HG02642 (cell line): ENCODE measurements at regions not wholly inside any gene's neighbourhood (a gene's known extent, or its start where the extent isn't known, plus 50 kb on each side); places are given as distances from the start of the nearest gene placed in this dataset.

Experiments
- ATAC-seq: cut with Tn5 transposase; IDR thresholded peaks from one replicate; pipeline ENCODE4 v1.9.1; 2021; ENCODE audit warnings: mild to moderate bottlenecking; ENCODE audit not compliant: unreplicated experiment, poor library complexity

DNA sequence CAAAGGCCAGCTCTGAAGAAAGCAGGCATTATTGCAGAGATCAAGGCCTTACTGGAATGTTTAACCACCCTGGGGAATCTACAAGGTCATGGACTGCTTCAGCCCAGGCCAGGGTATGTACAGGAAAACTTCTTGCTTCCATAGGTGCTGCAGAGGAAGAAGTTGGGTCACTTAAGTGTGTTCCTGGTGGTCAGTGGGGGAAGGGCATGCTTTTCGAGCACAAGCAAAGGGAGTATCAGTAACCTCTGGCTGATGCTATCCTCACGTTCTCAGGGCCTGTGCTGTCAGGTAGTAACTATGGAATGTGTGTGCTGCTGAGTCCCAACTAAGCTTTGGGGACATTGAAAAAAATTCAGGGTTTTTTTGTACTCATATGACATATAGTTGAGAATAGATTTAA is 234.0 kb upstream of the SP4 start:
- ATAC-seq = no peak

DNA sequence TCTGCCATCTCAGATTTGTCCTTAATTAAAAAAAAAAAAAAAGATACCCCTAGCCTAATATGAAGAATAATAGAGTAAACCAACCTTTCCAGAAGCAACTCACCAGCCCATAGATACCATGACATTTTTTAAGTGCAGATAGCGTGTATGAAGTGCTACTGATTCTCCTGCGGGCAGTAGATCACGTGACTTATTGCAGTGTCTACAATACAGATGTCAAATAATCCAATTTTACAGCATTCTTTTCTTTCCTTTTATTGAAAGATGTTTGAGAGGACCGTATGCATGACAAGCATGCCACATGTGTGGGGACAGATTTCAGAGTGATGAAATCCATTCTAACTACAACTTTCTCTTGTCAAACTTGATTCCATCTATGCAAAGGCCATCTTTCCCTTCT is 232.9 kb upstream of the SP4 start:
- ATAC-seq = no peak

DNA sequence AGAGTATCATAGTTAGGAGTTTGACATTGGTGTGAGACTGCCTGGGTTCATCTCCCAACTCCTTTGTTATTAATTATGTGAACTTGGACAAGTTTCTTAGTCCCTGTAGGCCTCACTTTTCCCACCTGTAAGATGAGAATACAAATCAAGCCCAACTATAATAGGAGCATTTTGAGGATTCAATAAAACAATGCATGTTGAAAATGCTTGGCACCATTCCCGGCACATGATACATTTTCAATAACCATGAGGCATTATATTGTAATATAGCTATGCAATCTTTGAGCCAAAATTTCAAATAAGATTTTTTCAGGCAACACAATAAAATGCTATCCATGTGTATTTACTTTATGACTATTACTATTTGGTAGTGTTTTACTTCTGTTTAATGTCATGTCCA is 229.0 kb upstream of the SP4 start:
- ATAC-seq = no peak

- no peak for ATAC-seq
Observed at GRCh38 chr7:21200503-21200902, 227.4 kb upstream of the SP4 start.

- ATAC-seq = no peak
Observed at GRCh38 chr7:21214657-21215056, 213.2 kb upstream of the SP4 start.

GRCh38 chr7:21215307-21215706 is 212.6 kb upstream of the SP4 start:
- ATAC-seq = no peak

DNA sequence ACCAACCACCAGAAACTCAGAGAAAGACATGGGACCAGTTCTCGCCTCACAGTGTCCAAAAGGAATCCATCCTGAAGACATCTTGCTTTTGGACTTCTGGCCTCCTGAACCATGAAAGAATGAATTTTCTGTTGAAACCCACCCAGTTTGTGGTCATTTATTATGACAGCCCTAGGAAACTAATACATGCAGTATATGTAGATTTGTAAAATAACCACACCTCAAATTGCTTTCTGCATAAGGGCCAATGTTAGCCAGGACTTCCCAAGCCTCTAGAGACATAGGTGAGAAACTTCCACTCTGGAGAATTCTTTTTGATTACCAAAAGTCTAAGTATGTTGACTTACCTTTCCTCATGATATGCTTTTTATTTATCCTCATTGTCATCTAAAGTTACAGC is 210.5 kb upstream of the SP4 start:
- ATAC-seq = no peak

DNA sequence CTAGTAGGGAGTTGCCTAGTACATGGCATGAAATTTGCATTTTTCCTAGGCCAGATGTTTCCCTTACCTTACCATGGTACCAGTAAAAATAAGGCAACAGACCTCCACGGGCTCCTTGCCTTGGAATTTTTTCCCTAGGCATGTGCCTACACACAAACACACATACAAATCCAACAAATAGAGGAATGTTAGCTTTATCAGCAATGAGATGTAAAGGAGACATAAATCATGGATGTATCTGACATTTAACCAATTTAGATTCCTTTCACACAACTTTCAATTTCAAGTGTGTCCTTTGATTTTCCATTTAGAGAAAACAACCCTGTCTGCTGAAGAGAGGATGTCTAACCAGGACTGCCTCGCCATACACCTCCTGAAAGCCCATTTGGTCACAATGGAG is 209.7 kb upstream of the SP4 start:
- no peak for ATAC-seq

DNA sequence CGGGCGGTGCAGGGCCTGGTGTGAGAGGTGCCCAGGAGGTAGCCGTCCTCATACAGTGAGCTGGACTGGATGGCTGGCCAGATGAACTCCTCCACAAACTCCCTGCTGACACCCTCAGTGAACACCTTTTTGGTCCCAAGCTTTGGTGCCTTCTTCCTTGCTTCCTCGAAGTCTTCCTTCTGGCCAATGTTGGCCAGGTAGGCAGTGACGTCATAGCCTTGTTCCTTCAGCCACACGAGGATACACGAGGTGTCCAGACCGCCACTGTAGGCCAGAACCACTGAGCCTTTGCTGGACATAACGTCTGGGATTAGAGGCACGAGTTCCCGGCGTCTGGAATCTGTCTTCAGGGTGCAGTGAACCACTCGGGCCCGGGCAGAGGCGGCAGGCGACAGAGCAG is 206.8 kb upstream of the SP4 start:
- ATAC-seq = no peak

- ATAC-seq = no peak
Observed at GRCh38 chr7:21238400-21239116, 189.3 kb upstream of the SP4 start.

- ATAC-seq = no peak
Observed at GRCh38 chr7:21243265-21243664, 184.6 kb upstream of the SP4 start.

- no peak for ATAC-seq
Observed at GRCh38 chr7:21251151-21251800, 176.6 kb upstream of the SP4 start.

DNA sequence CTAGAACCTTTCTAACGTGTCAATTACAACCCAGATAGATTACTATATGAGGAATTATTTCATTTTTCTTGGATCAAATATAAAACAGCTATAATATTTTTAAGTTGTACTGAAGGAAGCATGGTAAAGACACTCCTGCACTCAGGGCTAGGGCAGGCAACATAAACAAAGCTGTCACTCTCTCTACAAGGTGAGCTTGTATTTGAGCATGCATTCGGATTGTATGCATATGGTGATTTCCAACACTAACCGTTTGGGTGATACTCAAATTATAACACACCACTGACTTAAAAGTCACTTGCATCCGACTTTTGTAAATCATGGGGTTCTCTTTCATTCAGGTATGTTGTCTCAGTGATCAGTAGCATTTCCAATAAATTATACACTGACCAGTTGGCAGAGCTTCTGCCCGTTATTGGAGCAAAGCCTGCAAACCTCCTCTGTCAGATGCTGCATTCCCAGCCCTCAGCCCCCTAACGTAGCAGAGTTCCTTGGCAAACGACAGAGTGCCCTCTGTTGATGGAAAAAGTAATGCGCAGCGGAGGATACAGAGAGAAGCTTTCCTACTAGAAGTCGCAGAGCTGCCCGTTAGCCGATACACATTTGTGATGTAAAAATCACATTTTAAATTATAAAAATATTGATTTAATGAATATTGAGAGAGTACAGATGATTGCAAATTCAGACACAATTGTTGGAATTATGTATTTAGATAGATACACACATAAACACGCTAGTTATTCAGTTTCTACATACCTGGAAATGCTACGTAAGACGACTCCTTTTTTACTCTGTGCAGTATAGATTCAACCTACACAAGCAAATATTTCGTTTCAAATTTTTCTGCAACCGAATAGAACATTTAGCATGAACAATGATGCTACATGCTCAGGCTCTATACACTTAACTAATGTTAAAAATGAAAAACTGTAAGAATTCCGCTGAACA is 173.9 kb upstream of the SP4 start:
- no peak for ATAC-seq

DNA sequence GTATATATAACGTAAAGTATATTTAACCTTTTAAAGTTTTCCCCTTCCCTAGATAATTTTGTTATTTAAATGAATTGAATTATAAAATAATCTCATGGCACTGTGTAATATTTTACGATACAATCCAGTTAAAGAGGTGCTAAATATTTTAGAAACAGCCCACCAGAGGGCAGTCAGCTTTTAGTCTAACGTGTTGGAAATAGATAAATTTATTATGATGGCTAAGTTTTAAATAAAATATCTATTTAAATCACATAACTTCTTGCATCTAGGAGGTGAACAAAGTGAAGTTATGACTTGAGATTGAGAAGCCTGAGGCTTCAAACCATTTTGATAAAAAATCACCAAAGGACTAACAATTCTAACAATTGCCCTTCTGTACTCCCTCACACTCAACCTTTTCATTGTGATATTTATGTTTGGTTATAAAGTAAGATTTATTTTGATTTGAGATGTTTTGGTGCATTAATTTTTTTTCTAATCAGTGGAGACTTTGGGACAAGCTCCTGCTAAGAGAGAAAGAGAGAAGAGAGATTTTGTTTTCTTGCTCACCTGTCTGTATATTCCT is 171.5 kb upstream of the SP4 start:
- ATAC-seq = no peak

DNA sequence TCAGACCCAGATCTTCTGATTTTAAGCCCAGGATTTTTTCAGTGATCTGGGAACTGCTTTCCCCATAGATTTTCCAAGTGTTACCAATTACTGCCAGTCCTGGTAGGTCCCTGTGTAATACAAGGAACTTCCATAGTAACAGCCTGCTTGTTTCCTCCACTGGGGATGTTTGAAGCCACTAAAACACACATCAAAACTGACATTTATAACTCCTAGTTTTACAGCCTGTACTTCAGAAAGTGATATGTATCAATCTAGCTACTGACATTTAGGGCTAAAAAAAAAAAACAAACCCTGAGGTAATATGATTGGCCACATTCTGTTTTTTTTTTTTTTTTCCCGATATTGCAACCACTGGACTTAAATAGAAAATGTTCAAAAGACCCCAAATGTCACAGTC is 166.9 kb upstream of the SP4 start:
- ATAC-seq = no peak

- peak; percentile 76 for ATAC-seq
Observed at GRCh38 chr7:21261627-21262594, 166.0 kb upstream of the SP4 start.

DNA sequence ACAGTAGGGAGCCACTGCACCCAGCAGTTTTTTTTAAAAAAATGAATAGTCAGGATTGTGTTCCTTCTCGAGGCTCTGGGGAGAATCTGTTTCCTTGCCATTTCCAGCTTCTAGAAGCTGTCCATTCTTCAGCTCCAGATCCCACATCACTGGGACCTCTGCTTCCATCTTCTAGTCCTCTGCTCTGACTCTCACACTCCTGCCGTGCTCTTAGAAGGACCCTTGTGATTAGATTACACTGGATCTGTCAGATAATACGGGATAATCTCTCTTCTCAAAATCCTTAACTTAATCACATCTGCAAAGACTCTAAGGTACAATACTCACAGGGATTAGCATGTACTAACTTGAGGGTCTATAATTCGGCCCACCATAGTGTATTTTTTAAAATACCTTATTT is 158.9 kb upstream of the SP4 start:
- no peak for ATAC-seq

DNA sequence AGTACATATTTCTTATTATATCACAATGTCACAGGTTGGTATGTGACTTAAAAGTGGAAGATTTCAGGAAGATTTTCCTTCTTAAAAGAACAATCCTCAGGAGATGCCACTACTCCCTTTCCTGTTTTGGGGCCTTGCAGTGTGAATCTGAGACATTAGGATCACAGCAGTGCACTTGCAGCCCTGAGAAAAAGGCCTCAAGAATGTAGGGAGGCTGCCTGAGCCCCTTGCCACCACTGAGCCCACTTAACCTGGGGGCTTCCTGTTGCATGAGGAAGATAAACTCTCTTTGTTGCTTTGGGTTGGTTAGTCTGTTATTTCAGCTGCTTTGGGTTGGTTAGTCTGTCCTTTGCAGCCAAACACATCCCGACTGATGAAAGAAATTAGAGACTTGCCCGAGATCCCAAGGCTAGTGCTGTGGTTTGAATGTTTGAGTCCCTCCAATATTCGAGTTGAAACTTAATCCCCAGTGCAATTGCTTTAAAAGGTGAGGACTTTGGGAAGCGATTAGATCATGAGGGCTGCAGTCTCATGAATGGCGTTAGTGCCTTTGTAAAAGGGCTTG is 151.3 kb upstream of the SP4 start:
- ATAC-seq = no peak

DNA sequence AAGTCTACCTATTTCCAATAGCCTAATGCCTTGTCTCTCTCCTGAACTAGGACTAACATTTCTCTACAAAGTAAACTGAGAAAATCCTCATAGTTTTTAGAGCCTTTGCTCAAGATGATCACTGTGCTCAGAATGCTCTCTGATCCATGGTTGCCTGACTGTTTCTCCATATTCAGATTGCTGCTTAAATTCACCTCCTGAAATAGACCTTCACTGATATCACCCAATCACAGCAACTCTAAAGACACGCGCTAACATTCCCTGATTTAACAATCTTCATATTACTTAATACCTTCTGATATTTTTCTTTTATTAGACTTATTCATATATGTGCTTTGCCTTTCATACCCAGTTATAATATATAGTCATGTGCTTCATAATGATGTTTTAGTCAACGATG is 148.9 kb upstream of the SP4 start:
- no peak for ATAC-seq
